Thyroid gland (tissue), 4 donors: ENCODE measurements at regions not wholly inside any gene's neighbourhood (a gene's known extent, or its start where the extent isn't known, plus 50 kb on each side); places are given as distances from the start of the nearest gene placed in this dataset.

Experiments
- CTCF ChIP-seq, 6 experiments: fragments of 200-600 bp in 3 of 6; fragments of 450-650 bp in 3 of 6; sonication (generic) in 3 of 6; IDR thresholded peaks; one replicate each; pipeline ENCODE4 v1.5.1; 2016 to 2019; ENCODE audit warnings: antibody characterized with exemption in 6 of 6, mild to moderate bottlenecking in 2 of 6, inconsistent platforms in 1 of 6, moderate library complexity in 1 of 6
- POLR2A ChIP-seq, 2 donors: fragments of 450-650 bp; IDR thresholded peaks; one replicate each; pipeline ENCODE4 v1.6.1; 2017; ENCODE audit warnings: antibody characterized with exemption in 2 of 2, mild to moderate bottlenecking in 2 of 2, moderate library complexity in 1 of 2

- TF ChIP-seq CTCF (IDR thresholded peaks at IDR 0.05) (no peak), POLR2A (IDR thresholded peaks at IDR 0.05) (no peak)
Measured at GRCh38 chr9:111120526-111120925, 82.3 kb upstream of the LPAR1 start.
